IgD-negative memory B cell (primary cell): ENCODE measurements at regions not wholly inside any gene's neighbourhood (a gene's known extent, or its start where the extent isn't known, plus 50 kb on each side); places are given as distances from the start of the nearest gene placed in this dataset.

ENCODE experiments used
- H3K27ac Mint-ChIP-seq, 3 donors: one replicate each; pipeline ENCODE4 v1.8.0; 2020 to 2022; ENCODE audit warnings: mild to moderate bottlenecking in 3 of 3, mixed read lengths in 3 of 3, moderate library complexity in 1 of 3
- H3K27me3 Mint-ChIP-seq: one replicate; pipeline ENCODE4 v1.8.0; 2021; ENCODE audit warnings: mixed read lengths
- H3K36me3 Mint-ChIP-seq: one replicate; pipeline ENCODE4 v1.8.0; 2020; ENCODE audit warnings: mild to moderate bottlenecking, mixed read lengths
- H3K4me1 Mint-ChIP-seq, 3 donors: one replicate each; pipeline ENCODE4 v1.8.0; 2020 to 2022; ENCODE audit warnings: mixed read lengths in 3 of 3, mild to moderate bottlenecking in 1 of 3
- H3K4me3 Mint-ChIP-seq, 4 donors: one replicate each; pipeline ENCODE4 v1.8.0; 2020 to 2022; ENCODE audit warnings: mild to moderate bottlenecking in 4 of 4, mixed read lengths in 4 of 4, moderate library complexity in 3 of 4
- H3K9me3 Mint-ChIP-seq, 3 donors: one replicate each; pipeline ENCODE4 v1.8.0; 2020 to 2021; ENCODE audit warnings: mixed read lengths in 3 of 3, mild to moderate bottlenecking in 1 of 3

GRCh38 chr7:46207931-46208634 lies 287.0 kb upstream of the IGFBP3 start:
- Mint-ChIP-seq H3K27ac (no peak overlapping the region), H3K4me3 (no peak overlapping the region), H3K4me1 (peaks cover 0 to 2% (median 0%) of the 10 kb centered on the region in 3 donors), H3K27me3 (peaks cover 3% of the 10 kb centered on the region), H3K9me3 (peaks cover 0 to 2% (median 2%) of the 10 kb centered on the region in 3 donors), H3K36me3 (no peaks in the 10 kb centered on the region)

DNA sequence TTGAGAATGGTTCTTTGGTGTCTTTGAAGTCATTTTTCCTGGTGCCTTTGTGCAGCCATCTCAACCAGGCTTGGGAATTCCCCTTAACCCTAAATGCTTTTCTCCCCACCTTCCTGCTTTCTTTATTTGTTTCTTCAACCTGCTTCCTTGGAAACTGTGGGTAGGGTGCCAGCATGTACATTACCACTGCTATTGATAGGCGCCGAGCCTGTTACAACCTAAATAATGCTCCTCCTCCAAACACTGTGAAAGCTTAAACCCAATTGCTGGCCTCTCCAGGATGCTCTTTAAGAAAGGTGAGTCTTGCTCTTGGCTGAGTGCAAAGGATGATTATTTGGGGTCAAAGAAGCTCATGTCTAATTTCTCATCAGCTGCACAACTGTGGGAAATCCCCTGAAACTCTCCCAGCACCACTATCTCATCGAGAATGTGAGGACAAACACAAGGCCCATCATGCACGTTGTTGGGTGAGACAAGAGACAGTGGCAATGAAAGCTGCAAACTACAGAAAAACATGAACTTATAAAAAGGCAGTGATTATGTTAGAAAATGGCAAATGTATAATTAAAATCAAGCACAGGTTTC lies 285.5 kb upstream of the IGFBP3 start:
- no peak overlapping the region for H3K4me3 Mint-ChIP-seq
- H3K27ac Mint-ChIP-seq: no peak overlapping the region
- no peaks in the 10 kb centered on the region for H3K4me1 Mint-ChIP-seq
- H3K27me3 Mint-ChIP-seq: peaks cover 3% of the 10 kb centered on the region
- no peaks in the 10 kb centered on the region for H3K36me3 Mint-ChIP-seq
- H3K9me3 Mint-ChIP-seq: peaks cover 0 to 2% (median 0%) of the 10 kb centered on the region in 3 donors

- Mint-ChIP-seq H3K4me1 (no peaks in the 10 kb centered on the region), H3K4me3 (no peak overlapping the region), H3K36me3 (no peaks in the 10 kb centered on the region), H3K27me3 (no peaks in the 10 kb centered on the region), H3K9me3 (peaks cover 0 to 2% (median 0%) of the 10 kb centered on the region in 3 donors), H3K27ac (peak overlapping the region in 1 of 3 donors; percentile 65)
Observed at GRCh38 chr7:46205478-46205877, 284.4 kb upstream of the IGFBP3 start.

DNA sequence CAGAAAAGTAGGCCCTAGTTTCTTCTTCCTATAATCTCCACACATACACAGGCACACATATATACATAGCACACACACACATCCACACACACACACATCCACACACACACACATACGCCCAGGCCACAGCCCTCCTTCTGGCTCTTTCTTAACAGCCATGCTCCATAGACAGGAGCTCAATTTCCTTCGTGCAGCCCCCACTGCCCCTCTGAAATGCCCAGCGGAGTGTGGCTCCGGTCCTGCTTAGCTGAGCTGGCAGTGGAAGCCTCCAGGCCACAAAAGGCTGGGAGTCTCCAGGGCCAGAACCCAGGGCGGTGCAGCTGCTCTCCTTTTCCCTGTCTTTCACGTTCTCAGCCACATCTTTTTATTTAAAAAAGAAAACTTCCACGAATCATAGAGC lies 282.9 kb upstream of the IGFBP3 start:
- Mint-ChIP-seq H3K36me3 (no peaks in the 10 kb centered on the region), H3K4me3 (no peak overlapping the region), H3K27ac (no peak overlapping the region), H3K27me3 (no peaks in the 10 kb centered on the region), H3K4me1 (no peaks in the 10 kb centered on the region), H3K9me3 (peaks cover 0 to 2% (median 0%) of the 10 kb centered on the region in 3 donors)

DNA sequence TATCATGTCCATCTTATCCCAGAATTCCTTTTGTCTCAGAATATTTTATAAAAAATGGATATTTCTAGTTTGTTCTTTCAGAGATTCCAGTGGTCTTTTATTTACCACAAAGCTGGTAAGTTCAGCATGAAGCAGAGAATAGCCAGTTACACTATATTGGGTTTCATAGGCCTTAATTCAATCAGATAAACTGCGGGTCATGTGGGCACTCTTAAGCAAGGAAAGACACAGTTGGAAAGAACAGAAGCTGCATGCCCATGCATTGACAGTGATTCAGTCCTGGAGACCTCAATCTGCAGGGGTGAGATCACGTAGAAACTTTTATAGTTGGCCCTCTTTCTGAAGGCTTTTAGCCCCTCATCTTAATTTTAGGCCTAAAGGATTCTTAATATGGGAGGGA lies 281.3 kb upstream of the IGFBP3 start:
- Mint-ChIP-seq H3K27ac (no peak overlapping the region), H3K4me3 (no peak overlapping the region), H3K9me3 (peaks cover 0 to 2% (median 0%) of the 10 kb centered on the region in 3 donors), H3K27me3 (no peaks in the 10 kb centered on the region), H3K4me1 (no peaks in the 10 kb centered on the region), H3K36me3 (no peaks in the 10 kb centered on the region)

GRCh38 chr7:46201961-46202360 lies 280.9 kb upstream of the IGFBP3 start:
- H3K27me3 Mint-ChIP-seq: no peaks in the 10 kb centered on the region
- H3K9me3 Mint-ChIP-seq: peaks cover 0 to 2% (median 0%) of the 10 kb centered on the region in 3 donors
- no peak overlapping the region for H3K4me3 Mint-ChIP-seq
- H3K4me1 Mint-ChIP-seq: no peaks in the 10 kb centered on the region
- H3K36me3 Mint-ChIP-seq: no peaks in the 10 kb centered on the region
- no peak overlapping the region for H3K27ac Mint-ChIP-seq

- no peaks in the 10 kb centered on the region for H3K4me1 Mint-ChIP-seq
- peaks cover 0 to under 1% (median 0%) of the 10 kb centered on the region in 3 donors for H3K9me3 Mint-ChIP-seq
- no peak overlapping the region for H3K4me3 Mint-ChIP-seq
- no peak overlapping the region for H3K27ac Mint-ChIP-seq
- no peaks in the 10 kb centered on the region for H3K27me3 Mint-ChIP-seq
- no peaks in the 10 kb centered on the region for H3K36me3 Mint-ChIP-seq
Observed at GRCh38 chr7:46198701-46199100, 277.6 kb upstream of the IGFBP3 start.

GRCh38 chr7:46197785-46198540 lies 276.9 kb upstream of the IGFBP3 start:
- no peaks in the 10 kb centered on the region for H3K27me3 Mint-ChIP-seq
- H3K27ac Mint-ChIP-seq: no peak overlapping the region
- no peaks in the 10 kb centered on the region for H3K9me3 Mint-ChIP-seq
- H3K36me3 Mint-ChIP-seq: no peaks in the 10 kb centered on the region
- H3K4me1 Mint-ChIP-seq: no peaks in the 10 kb centered on the region
- H3K4me3 Mint-ChIP-seq: no peak overlapping the region

- no peak overlapping the region for H3K27ac Mint-ChIP-seq
- no peak overlapping the region for H3K4me3 Mint-ChIP-seq
- no peaks in the 10 kb centered on the region for H3K4me1 Mint-ChIP-seq
- H3K36me3 Mint-ChIP-seq: no peaks in the 10 kb centered on the region
- H3K9me3 Mint-ChIP-seq: no peaks in the 10 kb centered on the region
- H3K27me3 Mint-ChIP-seq: no peaks in the 10 kb centered on the region
Observed at GRCh38 chr7:46195934-46196333, 274.9 kb upstream of the IGFBP3 start.

DNA sequence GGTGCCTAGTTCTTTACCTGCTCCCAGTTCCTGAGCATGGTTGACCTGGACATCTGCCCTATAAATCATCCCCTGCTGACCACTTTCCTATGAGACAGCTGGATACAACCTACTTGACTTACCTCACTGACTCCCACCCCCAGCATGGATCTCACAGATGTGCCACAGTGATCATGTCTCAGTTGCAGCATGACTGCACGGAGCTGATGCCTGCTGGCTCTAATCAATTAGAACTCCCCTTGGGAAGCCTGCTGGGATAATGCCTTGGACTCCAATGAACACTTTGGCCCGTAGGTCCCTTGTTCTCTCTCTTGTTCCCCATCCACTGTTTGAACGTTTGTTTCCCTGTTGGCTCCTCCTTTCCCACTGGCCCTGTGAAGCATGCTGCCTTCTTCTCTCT lies 271.2 kb upstream of the IGFBP3 start:
- no peak overlapping the region for H3K4me3 Mint-ChIP-seq
- H3K27me3 Mint-ChIP-seq: peaks cover 1% of the 10 kb centered on the region
- H3K9me3 Mint-ChIP-seq: no peaks in the 10 kb centered on the region
- H3K4me1 Mint-ChIP-seq: no peaks in the 10 kb centered on the region
- H3K27ac Mint-ChIP-seq: no peak overlapping the region
- no peaks in the 10 kb centered on the region for H3K36me3 Mint-ChIP-seq

- Mint-ChIP-seq H3K9me3 (no peaks in the 10 kb centered on the region), H3K4me3 (no peak overlapping the region), H3K27me3 (peaks cover 1% of the 10 kb centered on the region), H3K36me3 (no peaks in the 10 kb centered on the region), H3K4me1 (no peaks in the 10 kb centered on the region), H3K27ac (no peak overlapping the region)
Observed at GRCh38 chr7:46191776-46192175, 270.7 kb upstream of the IGFBP3 start.

DNA sequence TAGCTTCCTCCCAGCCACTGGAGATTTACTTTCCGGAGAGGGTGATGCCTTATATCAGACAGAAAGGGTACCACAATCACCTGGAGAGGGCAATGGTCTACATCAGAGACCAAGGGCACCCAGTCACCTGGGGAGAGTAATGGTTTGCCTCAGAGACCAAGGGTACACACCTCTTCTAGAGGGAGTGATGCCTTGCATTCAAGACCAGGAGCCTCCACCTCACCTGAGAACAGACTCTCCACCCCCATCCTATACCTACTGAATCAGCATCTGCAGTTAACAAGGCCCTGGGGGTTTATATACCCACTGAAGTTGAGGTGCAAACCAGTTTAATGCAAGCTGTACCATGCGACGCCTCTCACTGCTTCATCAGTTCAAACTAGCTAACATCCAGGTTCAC lies 270.2 kb upstream of the IGFBP3 start:
- Mint-ChIP-seq H3K27ac (no peak overlapping the region), H3K4me3 (no peak overlapping the region), H3K36me3 (no peaks in the 10 kb centered on the region), H3K27me3 (peaks cover 1% of the 10 kb centered on the region), H3K9me3 (no peaks in the 10 kb centered on the region), H3K4me1 (no peaks in the 10 kb centered on the region)

GRCh38 chr7:46189255-46189790 lies 268.3 kb upstream of the IGFBP3 start:
- H3K36me3 Mint-ChIP-seq: no peaks in the 10 kb centered on the region
- no peak overlapping the region for H3K27ac Mint-ChIP-seq
- no peaks in the 10 kb centered on the region for H3K4me1 Mint-ChIP-seq
- H3K9me3 Mint-ChIP-seq: no peaks in the 10 kb centered on the region
- no peak overlapping the region for H3K4me3 Mint-ChIP-seq
- H3K27me3 Mint-ChIP-seq: peaks cover 1% of the 10 kb centered on the region

DNA sequence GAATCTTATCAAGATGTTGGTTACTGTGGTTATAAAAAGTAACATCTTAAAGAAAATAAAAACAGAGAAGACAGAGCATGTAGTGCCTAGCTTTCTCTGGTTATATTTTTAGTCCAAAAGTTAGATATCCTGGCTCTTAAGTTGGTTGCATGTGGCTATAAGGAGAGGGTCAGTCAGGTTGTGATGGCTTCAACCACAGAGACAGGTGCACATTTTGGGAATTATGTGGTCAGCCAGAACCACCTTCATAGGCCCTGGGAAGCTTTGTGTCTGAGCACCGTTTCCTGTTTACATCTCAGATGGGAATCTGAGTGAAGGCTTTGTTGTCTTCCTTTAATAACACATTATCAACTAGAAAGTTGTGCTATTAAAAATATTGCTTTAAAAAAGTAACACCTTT lies 265.1 kb upstream of the IGFBP3 start:
- Mint-ChIP-seq H3K4me1 (no peaks in the 10 kb centered on the region), H3K4me3 (no peak overlapping the region), H3K27ac (no peak overlapping the region), H3K36me3 (no peaks in the 10 kb centered on the region), H3K9me3 (peaks cover 0 to 8% (median 2%) of the 10 kb centered on the region in 3 donors), H3K27me3 (peaks cover 1% of the 10 kb centered on the region)

DNA sequence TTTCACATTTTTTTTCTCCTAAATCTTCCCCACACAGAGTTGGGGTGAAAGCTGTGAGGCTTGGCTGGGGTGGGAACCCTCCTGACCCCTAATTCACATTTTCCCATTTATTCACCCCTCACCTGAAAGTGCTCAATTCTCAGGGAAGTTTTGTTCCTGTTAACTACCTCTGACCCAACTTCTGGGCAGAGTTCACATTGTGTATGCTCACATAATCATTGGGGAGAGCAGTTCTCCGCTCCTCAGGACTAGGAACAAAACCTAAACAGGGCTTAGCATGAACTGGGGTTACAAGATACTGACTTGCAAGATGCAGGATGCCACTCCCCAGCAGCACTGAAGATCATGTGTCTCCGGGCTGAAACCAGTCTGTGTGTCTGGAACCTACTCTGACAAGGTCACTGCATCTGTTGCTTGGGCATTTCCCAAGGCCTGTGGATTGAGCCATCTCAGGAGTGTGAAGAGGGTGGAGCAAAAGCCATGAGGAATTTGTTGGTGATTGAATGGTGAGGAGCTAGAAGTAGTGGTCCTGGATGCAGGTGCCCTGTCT lies 258.1 kb upstream of the IGFBP3 start:
- Mint-ChIP-seq H3K4me3 (no peak overlapping the region), H3K27me3 (no peaks in the 10 kb centered on the region), H3K4me1 (no peaks in the 10 kb centered on the region), H3K9me3 (peaks cover 0 to 12% (median 2%) of the 10 kb centered on the region in 3 donors), H3K27ac (no peak overlapping the region), H3K36me3 (peaks cover 3% of the 10 kb centered on the region)
